ENCODE measurements at regions not wholly inside any gene's neighbourhood (a gene's known extent, or its start where the extent isn't known, plus 50 kb on each side); places are given as distances from the start of the nearest gene placed in this dataset.

DNA sequence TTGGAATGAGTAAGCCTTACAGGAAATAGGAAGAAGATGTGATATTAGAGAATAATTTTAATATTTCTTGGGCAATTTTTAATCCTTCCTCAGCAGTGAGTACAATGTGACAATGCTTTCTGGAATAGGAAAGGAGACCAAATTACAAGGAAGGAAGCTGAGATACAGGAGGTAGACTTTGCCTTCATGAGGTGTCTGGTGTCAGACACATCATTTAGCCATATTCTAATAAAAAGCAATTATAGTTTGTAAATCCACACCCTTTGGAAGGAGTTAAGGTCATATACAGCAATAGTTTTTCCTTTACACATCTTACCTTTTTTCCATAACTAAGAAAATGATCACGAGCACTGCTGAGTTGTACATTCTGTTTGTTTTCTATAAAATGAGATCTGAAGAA lies 390.4 kb downstream of the SH3GL2 start:
- ATAC-seq: no peak

DNA sequence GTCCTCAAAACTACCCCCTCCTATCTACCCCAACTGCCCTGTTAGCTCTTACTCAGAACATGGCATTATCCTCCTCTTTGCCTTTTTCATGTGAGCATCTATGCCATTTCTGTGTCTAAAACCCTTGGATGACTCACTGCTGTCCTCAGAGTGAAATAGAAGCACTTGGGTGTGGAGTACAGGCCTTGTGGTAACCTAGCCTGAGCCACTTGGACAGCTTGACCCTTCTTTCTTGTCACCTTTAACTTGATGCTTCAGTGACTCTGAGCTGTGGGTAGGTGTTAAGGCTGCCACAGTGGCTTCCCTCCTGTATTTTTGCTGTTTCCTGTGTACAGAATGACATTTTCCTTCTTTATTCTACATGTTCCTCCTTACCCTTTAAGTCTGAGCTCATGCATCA lies 391.4 kb downstream of the SH3GL2 start:
- Histone ChIP-seq H3K27me3 (ENCODE audit: low read depth) (no peaks in the 10 kb centered on the region), H3K9me3 (no peaks in the 10 kb centered on the region), H3K36me3 (no peaks in the 10 kb centered on the region), H3K4me1 (no peaks in the 10 kb centered on the region), H3K27ac (no peak overlapping the region), H3K4me3 (no peak overlapping the region)
- TF ChIP-seq, protein P1, sequence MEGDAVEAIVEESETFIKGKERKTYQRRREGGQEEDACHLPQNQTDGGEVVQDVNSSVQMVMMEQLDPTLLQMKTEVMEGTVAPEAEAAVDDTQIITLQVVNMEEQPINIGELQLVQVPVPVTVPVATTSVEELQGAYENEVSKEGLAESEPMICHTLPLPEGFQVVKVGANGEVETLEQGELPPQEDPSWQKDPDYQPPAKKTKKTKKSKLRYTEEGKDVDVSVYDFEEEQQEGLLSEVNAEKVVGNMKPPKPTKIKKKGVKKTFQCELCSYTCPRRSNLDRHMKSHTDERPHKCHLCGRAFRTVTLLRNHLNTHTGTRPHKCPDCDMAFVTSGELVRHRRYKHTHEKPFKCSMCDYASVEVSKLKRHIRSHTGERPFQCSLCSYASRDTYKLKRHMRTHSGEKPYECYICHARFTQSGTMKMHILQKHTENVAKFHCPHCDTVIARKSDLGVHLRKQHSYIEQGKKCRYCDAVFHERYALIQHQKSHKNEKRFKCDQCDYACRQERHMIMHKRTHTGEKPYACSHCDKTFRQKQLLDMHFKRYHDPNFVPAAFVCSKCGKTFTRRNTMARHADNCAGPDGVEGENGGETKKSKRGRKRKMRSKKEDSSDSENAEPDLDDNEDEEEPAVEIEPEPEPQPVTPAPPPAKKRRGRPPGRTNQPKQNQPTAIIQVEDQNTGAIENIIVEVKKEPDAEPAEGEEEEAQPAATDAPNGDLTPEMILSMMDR (IDR thresholded peaks at IDR 0.05): no peak
- ATAC-seq (no peak), DNase-seq (no peak)
- intact Hi-C loops (cut with DNase I): no loop called here

More for the DNA sequence above, 390.4 kb downstream of the SH3GL2 start:
- no peaks in the 10 kb centered on the region for H3K36me3 ChIP-seq
- no peaks in the 10 kb centered on the region for H3K27me3 ChIP-seq (ENCODE audit: low read depth)
- H3K27ac ChIP-seq: no peak overlapping the region
- H3K9me3 ChIP-seq: no peaks in the 10 kb centered on the region
- DNase-seq: no peak
- TF ChIP-seq, protein P1 (IDR thresholded peaks at IDR 0.05): no peak
- intact Hi-C loops (cut with DNase I): no loop called here
- no peak overlapping the region for H3K4me3 ChIP-seq
- no peaks in the 10 kb centered on the region for H3K4me1 ChIP-seq

DNA sequence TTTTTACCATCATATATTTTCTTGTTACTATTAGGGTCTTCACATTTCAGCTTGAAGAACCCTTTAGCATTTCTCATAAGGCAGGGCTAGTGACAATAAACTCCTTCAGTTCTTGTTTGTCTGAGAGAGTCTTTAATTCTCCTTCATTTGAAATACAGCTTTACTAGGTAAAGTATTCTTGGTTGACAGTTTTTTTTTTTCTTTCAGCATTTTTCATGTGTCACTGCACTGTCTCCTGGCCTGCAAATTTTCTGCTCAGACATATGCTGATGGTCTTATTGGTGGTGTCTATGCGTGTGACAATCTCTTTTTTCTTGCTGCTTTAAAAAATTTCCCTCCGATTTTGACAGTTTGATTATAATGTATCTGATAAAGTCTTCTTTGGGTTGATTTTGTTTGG lies 399.9 kb downstream of the SH3GL2 start:
- H3K36me3 ChIP-seq: no peaks in the 10 kb centered on the region
- TF ChIP-seq, protein P1 (IDR thresholded peaks at IDR 0.05): no peak
- H3K27ac ChIP-seq: no peak overlapping the region
- DNase-seq: no peak
- H3K4me3 ChIP-seq: no peak overlapping the region
- no peaks in the 10 kb centered on the region for H3K4me1 ChIP-seq
- ATAC-seq: no peak
- no peaks in the 10 kb centered on the region for H3K27me3 ChIP-seq (ENCODE audit: low read depth)
- H3K9me3 ChIP-seq: peaks cover 8% of the 10 kb centered on the region
- intact Hi-C loops (cut with DNase I): no loop called here

DNA sequence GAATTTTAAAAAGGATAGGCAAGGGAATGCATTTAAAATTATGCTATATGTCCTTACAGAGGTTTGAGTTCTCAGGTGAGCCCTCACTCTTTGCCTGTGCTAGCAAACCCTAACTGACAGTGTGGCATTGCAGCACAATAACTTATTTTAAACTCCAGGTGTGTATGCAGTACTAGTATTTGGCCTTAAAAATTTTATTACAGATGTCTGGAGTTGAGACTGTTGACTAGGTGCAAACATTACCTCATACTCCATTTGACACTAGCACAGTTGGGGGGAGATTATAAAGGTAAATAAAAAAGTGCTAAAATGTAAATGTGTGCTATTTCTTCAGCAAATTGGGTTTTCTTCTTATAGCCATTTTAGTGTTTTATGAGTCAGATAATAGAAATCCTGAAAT lies 407.7 kb downstream of the SH3GL2 start:
- Histone ChIP-seq H3K27me3 (ENCODE audit: low read depth) (no peaks in the 10 kb centered on the region), H3K9me3 (no peaks in the 10 kb centered on the region), H3K4me3 (no peak overlapping the region), H3K36me3 (no peaks in the 10 kb centered on the region), H3K27ac (no peak overlapping the region), H3K4me1 (no peaks in the 10 kb centered on the region)
- no peak for DNase-seq
- TF ChIP-seq, protein P1 (IDR thresholded peaks at IDR 0.05): no peak
- no peak for ATAC-seq
- intact Hi-C loops (cut with DNase I): no loop called here

DNA sequence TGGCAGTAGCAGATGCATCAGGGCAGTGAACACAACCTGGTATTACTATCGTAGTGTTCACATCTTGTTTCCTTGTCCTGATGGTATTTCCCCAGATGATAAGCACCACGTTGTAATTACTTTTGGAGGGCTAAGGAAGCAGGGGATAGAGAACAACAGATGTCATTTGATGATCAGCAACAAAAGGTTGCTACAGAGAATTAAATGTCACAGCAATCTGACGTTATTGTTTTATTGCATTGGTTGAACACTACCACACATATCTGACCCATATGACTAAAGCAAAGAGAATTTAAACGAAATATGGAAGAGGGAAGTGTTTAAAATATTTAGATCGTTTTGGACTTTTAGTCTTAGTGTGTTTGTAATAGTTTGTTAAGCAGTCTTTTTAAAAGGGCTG lies 408.3 kb downstream of the SH3GL2 start:
- DNase-seq (no peak), ATAC-seq (no peak)
- no peaks in the 10 kb centered on the region for H3K36me3 ChIP-seq
- intact Hi-C loops (cut with DNase I): no loop called here
- H3K4me3 ChIP-seq: no peak overlapping the region
- TF ChIP-seq, protein P1 (IDR thresholded peaks at IDR 0.05): no peak
- no peaks in the 10 kb centered on the region for H3K4me1 ChIP-seq
- no peaks in the 10 kb centered on the region for H3K9me3 ChIP-seq
- no peak overlapping the region for H3K27ac ChIP-seq
- no peaks in the 10 kb centered on the region for H3K27me3 ChIP-seq (ENCODE audit: low read depth)

DNA sequence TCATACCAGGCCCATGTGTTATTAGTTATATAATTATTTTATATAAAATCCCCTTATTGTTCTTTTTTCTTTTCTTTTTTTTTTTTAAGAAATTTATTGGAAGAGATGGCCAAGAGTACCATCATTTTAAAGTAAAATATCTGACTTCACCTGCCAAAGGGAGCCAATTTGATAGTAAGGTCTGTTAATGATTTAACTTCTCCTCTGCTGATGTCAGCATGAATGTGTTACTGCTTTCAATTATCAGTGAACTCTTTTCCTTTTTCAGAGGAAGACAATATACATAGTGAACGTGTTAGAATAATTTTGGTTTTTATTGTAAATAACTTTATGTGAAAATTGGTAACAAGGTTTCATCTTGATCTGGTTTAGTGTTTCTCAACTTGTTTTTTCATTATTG lies 409.6 kb downstream of the SH3GL2 start:
- DNase-seq (no peak), ATAC-seq (no peak)
- Histone ChIP-seq H3K4me3 (no peak overlapping the region), H3K4me1 (no peaks in the 10 kb centered on the region), H3K9me3 (no peaks in the 10 kb centered on the region), H3K36me3 (no peaks in the 10 kb centered on the region), H3K27me3 (ENCODE audit: low read depth) (no peaks in the 10 kb centered on the region), H3K27ac (no peak overlapping the region)
- TF ChIP-seq, protein P1 (IDR thresholded peaks at IDR 0.05): no peak
- intact Hi-C loops (cut with DNase I): no loop called here
